ENCODE measurements at regions not wholly inside any gene's neighbourhood (a gene's known extent, or its start where the extent isn't known, plus 50 kb on each side); places are given as distances from the start of the nearest gene placed in this dataset.
"Not testable (repeated sequence)": the region's sequence is repeated elsewhere in the genome, so short reads cannot be mapped to it uniquely, and the experiment has no call there.

- DNase-seq = no peak
These were observed 867.1 kb upstream of the ZEB2 start for GRCh38 chr2:145386973-145387372.

GRCh38 chr2:145383961-145384360, 864.0 kb upstream of the ZEB2 start:
- DNase-seq = no peak

GRCh38 chr2:145380436-145381017, 860.6 kb upstream of the ZEB2 start:
- DNase-seq = no peak

GRCh38 chr2:145379934-145380333, 860.0 kb upstream of the ZEB2 start:
- DNase-seq = no peak

- DNase-seq = no peak
These were observed 854.2 kb upstream of the ZEB2 start for GRCh38 chr2:145374165-145374564.

GRCh38 chr2:145367334-145367733, 847.4 kb upstream of the ZEB2 start:
- DNase-seq = not testable (repeated sequence)

GRCh38 chr2:145366341-145366740, 846.4 kb upstream of the ZEB2 start:
- DNase-seq = no peak

- no peak for DNase-seq
These were observed 840.3 kb upstream of the ZEB2 start for GRCh38 chr2:145360129-145360790.

GRCh38 chr2:145359561-145359960, 839.6 kb upstream of the ZEB2 start:
- DNase-seq = no peak

- no peak for DNase-seq
These were observed 836.1 kb upstream of the ZEB2 start for GRCh38 chr2:145356056-145356455.

GRCh38 chr2:145352484-145352883, 832.6 kb upstream of the ZEB2 start:
- DNase-seq = no peak

- no peak for DNase-seq
These were observed 832.0 kb upstream of the ZEB2 start for GRCh38 chr2:145351864-145352425.

GRCh38 chr2:145350011-145350410, 830.1 kb upstream of the ZEB2 start:
- DNase-seq = no peak

GRCh38 chr2:145344076-145344724, 824.3 kb upstream of the ZEB2 start:
- no peak for DNase-seq

GRCh38 chr2:145343287-145343686, 823.4 kb upstream of the ZEB2 start:
- DNase-seq = no peak

- no peak for DNase-seq
These were observed 821.6 kb upstream of the ZEB2 start for GRCh38 chr2:145341536-145341935.

- DNase-seq = no peak
These were observed 819.7 kb upstream of the ZEB2 start for GRCh38 chr2:145339646-145340045.

GRCh38 chr2:145332210-145332898, 812.4 kb upstream of the ZEB2 start:
- no peak for DNase-seq

GRCh38 chr2:145329971-145330370, 810.1 kb upstream of the ZEB2 start:
- no peak for DNase-seq

GRCh38 chr2:145325485-145325884, 805.6 kb upstream of the ZEB2 start:
- DNase-seq = no peak

GRCh38 chr2:145324748-145325147, 804.8 kb upstream of the ZEB2 start:
- DNase-seq = no peak

GRCh38 chr2:145323512-145323911, 803.6 kb upstream of the ZEB2 start:
- DNase-seq = peak in 2 of 6 experiments; percentile 5 to 11

GRCh38 chr2:145321344-145321743, 801.4 kb upstream of the ZEB2 start:
- no peak for DNase-seq

- DNase-seq = no peak
These were observed 796.6 kb upstream of the ZEB2 start for GRCh38 chr2:145316496-145316895.

Data from stimulated activated naive CD4-positive, alpha-beta T cell (primary cell).